SK-N-SH treated with all-trans-retinoic acid at 6 μM for 48 hours (cell line): ENCODE measurements at regions not wholly inside any gene's neighbourhood (a gene's known extent, or its start where the extent isn't known, plus 50 kb on each side); places are given as distances from the start of the nearest gene placed in this dataset.

Experiments
- BACH2 ChIP-seq: fragments of 250-450 bp; sonication (Bioruptor Pico); IDR thresholded peaks from 2 replicates; pipeline ENCODE4 v1.9.0; 2021; ENCODE audit warnings: mild to moderate bottlenecking, borderline replicate concordance
- PPARA ChIP-seq: fragments of 250-450 bp; sonication (Bioruptor Pico); IDR thresholded peaks from 2 replicates; pipeline ENCODE4 v1.5.0; 2020; ENCODE audit warnings: mild to moderate bottlenecking, borderline replicate concordance
- ZFP3 ChIP-seq: fragments of 250-450 bp; sonication (Bioruptor Pico); IDR thresholded peaks from 2 replicates; pipeline ENCODE4 v1.5.0; 2020; ENCODE audit warnings: mild to moderate bottlenecking, moderate library complexity
- ZFP30 ChIP-seq: fragments of 450-650 bp; formaldehyde crosslinking; IDR thresholded peaks from 2 replicates; pipeline ENCODE4 v1.5.0; 2022; ENCODE audit warnings: mild to moderate bottlenecking, moderate library complexity
- TF ChIP-seq, protein P1 (sequence below): fragments of 250-450 bp; sonication (Bioruptor Pico); IDR thresholded peaks from 2 replicates; pipeline ENCODE4 v1.8.0; 2020; ENCODE audit warnings: mild to moderate bottlenecking, moderate library complexity, borderline replicate concordance

- TF ChIP-seq ZFP30 (CRISPR knock-in tag), result no peak
- TF ChIP-seq PPARA (CRISPR knock-in tag), result no peak
- TF ChIP-seq, protein P1, sequence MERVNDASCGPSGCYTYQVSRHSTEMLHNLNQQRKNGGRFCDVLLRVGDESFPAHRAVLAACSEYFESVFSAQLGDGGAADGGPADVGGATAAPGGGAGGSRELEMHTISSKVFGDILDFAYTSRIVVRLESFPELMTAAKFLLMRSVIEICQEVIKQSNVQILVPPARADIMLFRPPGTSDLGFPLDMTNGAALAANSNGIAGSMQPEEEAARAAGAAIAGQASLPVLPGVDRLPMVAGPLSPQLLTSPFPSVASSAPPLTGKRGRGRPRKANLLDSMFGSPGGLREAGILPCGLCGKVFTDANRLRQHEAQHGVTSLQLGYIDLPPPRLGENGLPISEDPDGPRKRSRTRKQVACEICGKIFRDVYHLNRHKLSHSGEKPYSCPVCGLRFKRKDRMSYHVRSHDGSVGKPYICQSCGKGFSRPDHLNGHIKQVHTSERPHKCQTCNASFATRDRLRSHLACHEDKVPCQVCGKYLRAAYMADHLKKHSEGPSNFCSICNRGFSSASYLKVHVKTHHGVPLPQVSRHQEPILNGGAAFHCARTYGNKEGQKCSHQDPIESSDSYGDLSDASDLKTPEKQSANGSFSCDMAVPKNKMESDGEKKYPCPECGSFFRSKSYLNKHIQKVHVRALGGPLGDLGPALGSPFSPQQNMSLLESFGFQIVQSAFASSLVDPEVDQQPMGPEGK, result no peak
- no peak for TF ChIP-seq ZFP3 (CRISPR knock-in tag)
- TF ChIP-seq BACH2 (CRISPR knock-in tag), result no peak
These were observed 332.7 kb downstream of the DUSP6 start for GRCh38 chr12:89019439-89020120.
